RWPE1 (cell line): ENCODE measurements at regions not wholly inside any gene's neighbourhood (a gene's known extent, or its start where the extent isn't known, plus 50 kb on each side); places are given as distances from the start of the nearest gene placed in this dataset.

Experiments
- CTCF ChIA-PET: fragments of 350-600 bp; sonication (Branson Sonifier 250); formaldehyde crosslinking; extraction: SDS; loops from one replicate; lab custom pipeline; 2021; lab: Yijun Ruan, JAX
- POLR2A ChIA-PET: fragments of 400-600 bp; formaldehyde crosslinking; extraction: SDS; loops from one replicate; lab custom pipeline; 2020; ENCODE audit warnings: antibody characterized with exemption; ENCODE audit not compliant: low non-redundant PET; lab: Yijun Ruan, JAX
- DNase-seq: peaks from one replicate; pipeline ENCODE4 v3.0.0; 2012; ENCODE audit warnings: low spot score
- H3K27ac ChIP-seq: fragments of 450-650 bp; 2 replicates; pipeline ENCODE4 v1.5.1; 2017
- TF ChIP-seq, protein P1 (sequence below): fragments of 450-650 bp; conservative IDR thresholded peaks from 2 replicates; pipeline ENCODE4 v1.5.1; 2017; ENCODE audit warnings: low read depth, mild to moderate bottlenecking

DNA sequence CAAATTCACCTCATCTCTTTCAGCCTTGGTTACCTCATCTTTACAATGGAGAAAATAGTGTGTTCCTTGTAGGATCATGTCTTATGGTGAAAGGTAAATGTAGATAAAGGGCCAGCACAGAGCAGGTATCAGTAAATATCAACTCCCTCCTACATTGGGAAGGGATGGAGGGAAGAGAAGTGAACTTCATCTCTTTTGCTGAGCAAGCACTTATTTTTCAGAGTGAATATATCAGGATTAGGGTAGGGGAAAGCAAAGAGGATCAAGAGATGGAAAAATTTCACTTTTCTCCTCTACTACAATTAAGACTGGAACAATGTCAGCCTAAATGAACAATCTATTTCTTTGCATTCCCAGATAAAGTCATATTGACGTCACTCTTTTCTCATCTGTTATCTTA, 193.8 kb upstream of the JUN start:
- TF ChIP-seq, protein P1, sequence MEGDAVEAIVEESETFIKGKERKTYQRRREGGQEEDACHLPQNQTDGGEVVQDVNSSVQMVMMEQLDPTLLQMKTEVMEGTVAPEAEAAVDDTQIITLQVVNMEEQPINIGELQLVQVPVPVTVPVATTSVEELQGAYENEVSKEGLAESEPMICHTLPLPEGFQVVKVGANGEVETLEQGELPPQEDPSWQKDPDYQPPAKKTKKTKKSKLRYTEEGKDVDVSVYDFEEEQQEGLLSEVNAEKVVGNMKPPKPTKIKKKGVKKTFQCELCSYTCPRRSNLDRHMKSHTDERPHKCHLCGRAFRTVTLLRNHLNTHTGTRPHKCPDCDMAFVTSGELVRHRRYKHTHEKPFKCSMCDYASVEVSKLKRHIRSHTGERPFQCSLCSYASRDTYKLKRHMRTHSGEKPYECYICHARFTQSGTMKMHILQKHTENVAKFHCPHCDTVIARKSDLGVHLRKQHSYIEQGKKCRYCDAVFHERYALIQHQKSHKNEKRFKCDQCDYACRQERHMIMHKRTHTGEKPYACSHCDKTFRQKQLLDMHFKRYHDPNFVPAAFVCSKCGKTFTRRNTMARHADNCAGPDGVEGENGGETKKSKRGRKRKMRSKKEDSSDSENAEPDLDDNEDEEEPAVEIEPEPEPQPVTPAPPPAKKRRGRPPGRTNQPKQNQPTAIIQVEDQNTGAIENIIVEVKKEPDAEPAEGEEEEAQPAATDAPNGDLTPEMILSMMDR, result no peak
- no peak overlapping the region for H3K27ac ChIP-seq
- POLR2A ChIA-PET, result no interaction called here
- no peak for DNase-seq
- CTCF ChIA-PET, result interaction anchor here (0.7 kb wide), 1 partner anchor 170 kb away, joined by 3 read pairs; no protein-coding TSS in a partner anchor

DNA sequence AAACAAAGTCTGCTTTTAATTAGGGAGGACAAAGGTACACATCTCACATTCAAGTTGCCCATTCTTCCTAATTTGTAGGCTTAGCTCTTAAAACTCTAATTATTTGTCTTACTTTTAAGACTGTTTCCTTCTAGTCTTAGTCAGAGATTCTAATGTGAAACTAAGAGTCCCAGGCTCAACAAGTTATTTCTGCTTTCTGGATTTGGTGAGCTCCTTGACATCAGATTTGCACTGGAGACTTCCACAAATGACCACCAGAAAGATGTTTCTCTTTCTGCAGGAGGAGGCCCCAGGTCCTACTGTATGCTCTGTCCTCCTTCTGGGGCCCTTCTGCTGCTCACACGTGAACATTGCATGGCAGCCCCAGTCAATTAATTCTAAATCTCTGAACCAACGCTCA, 194.2 kb upstream of the JUN start:
- DNase-seq, result no peak
- TF ChIP-seq, protein P1, result no peak
- POLR2A ChIA-PET, result no interaction called here
- no peak overlapping the region for H3K27ac ChIP-seq
- CTCF ChIA-PET, result no interaction called here

DNA sequence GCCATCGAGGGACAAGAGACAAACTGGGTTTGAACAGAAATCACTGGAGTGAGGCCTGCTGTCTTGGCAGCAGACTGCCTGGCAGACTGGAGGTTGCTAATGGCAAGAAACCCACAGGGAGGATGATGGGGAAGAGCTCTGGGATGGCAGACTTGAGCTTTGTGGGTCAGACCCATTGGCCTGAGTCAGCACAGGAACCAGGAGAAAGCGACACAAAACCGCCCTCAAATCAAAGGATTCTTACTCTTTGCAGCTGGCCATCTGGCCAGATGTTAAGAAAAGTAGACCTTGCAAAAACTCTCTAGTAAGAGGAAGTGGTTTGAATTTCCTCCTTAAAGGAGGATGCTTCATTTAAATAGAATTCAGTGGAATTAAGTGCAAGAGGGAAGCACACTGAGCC, 195.2 kb upstream of the JUN start:
- DNase-seq, result no peak
- no peak overlapping the region for H3K27ac ChIP-seq
- CTCF ChIA-PET, result interaction anchor here (0.6 to 0.9 kb wide), 2 partner anchors 12 to 21 kb away, joined by 3 read pairs; no protein-coding TSS in a partner anchor
- POLR2A ChIA-PET, result no interaction called here
- TF ChIP-seq, protein P1, result no peak

DNA sequence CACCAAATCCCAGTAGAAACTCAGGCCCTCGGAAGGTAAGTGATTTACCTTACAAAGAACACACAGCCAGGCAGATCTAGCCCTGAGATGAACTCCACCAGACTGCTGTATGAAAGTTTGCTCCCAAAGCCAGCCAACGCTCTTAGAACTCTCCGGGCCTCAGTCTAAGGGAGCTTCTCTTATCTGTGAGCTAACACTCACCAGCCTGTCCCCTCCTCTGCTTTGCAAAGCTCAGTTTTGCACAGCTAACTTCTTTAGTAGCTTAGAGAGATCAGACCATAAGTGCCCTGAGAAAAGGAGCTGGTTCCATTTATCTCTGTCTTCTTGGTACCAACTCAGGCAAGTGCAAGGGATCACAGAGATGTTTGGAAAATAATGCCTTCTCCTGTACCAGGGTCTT, 195.8 kb upstream of the JUN start:
- H3K27ac ChIP-seq, result no peak overlapping the region
- CTCF ChIA-PET, result interaction anchor here (0.6 to 0.9 kb wide), 3 partner anchors 13 to 253 kb away, joined by 3 read pairs; no protein-coding TSS in a partner anchor
- POLR2A ChIA-PET, result no interaction called here
- TF ChIP-seq, protein P1, result no peak
- no peak for DNase-seq

DNA sequence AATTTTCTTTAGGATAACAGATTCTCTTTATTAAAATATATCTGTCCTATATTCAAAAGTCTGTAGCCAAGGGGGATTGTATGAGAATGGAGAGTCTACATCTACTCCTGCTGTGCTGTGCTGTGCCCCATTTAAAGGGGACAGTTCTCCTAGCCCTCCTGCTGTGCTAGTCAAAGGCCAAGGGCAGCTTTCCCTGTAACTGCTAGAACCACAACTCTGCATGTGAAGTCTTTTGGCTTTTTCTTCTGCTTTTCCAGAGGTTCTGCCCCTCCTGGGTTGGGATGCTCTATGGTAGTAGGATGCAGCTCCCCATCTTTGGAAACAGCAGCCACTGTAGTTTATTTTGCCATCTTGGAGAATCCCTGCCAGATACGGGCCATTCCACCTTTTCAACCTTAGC, 197.5 kb upstream of the JUN start:
- ChIA-PET POLR2A (no interaction called here), CTCF (no interaction called here)
- no peak for DNase-seq
- H3K27ac ChIP-seq, result no peak overlapping the region
- TF ChIP-seq, protein P1, result no peak

DNA sequence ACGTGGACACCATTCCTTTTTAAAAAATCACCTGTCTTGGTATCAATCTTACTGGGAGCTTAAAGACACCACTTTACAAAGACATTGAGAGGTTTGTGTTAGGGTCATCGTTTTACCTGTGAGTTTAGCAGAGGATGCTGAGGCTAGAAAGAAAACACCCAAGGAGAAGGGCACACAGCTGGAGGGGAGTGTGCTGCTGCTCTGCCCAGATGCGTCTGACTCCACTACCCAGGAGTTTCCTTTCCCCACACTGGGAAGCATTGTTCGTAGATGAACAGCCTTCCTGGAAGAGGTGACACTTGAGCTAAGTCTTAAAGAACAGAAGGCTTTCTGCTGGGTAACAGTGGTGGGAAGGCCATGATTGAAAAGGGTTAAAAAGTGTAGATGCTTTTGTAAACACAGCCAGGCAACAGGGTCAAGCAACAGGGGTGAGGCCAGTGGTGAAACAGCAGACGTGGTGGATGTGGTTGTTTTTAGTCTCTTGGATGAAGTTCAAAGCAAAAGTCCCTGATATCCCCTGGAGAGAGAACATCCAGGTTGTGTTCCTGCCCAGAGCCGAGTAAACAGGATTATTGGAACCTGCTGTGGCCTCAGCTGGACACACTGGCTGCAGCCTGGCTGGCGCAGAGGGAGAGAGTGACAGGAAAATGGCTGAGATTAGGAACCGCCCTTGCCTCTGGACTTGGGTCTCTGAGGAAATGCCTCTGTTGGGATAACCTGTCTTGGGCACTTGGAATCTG, 198.6 kb upstream of the JUN start:
- POLR2A ChIA-PET, result interaction anchor here (0.5 kb wide), 1 partner anchor 14 kb away, joined by 6 read pairs; no protein-coding TSS in a partner anchor
- DNase-seq, result no peak
- TF ChIP-seq, protein P1, result no peak
- CTCF ChIA-PET, result interaction anchor here (0.6 kb wide), 1 partner anchor 95 kb away, joined by 3 read pairs; no protein-coding TSS in a partner anchor
- H3K27ac ChIP-seq, result no peak overlapping the region
